NCI-H187 (cell line): ENCODE measurements at regions not wholly inside any gene's neighbourhood (a gene's known extent, or its start where the extent isn't known, plus 50 kb on each side); places are given as distances from the start of the nearest gene placed in this dataset.
"Not testable (repeated sequence)": the region's sequence is repeated elsewhere in the genome, so short reads cannot be mapped to it uniquely, and the experiment has no call there.

Source experiments
- DNase-seq, 2 experiments: peaks; one replicate each; lab custom pipeline; 2025; lab: John Stamatoyannopoulos, UW

DNA sequence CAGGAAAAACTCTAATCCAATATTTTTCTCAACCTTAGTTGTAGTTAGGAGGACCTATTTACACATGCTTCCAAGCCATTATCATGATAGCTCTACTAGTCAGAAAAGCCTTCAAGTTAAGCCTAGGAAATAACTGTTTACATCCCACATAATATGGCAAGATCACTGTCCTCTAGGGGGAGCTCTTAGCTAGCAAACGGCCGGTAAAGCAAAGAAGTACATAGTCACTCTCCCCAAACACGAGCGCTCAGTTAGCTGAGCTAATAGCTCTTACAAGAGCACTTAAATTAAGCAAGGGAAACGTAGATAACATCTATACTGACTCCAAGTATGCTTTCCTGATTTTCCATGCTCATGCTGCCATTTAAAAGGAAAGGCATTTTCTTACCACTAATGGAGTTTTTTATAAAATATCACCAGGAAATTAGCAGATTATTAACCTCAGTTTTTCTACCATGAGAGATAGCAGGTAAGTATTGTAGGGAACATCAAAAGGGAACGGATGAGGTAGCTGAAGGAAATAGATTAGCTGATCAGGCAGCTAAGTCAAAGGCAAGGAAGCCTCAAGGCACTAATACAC is 100.6 kb upstream of the PABPC3 start:
- peak in 1 of 2 experiments; percentile 44 for DNase-seq

DNA sequence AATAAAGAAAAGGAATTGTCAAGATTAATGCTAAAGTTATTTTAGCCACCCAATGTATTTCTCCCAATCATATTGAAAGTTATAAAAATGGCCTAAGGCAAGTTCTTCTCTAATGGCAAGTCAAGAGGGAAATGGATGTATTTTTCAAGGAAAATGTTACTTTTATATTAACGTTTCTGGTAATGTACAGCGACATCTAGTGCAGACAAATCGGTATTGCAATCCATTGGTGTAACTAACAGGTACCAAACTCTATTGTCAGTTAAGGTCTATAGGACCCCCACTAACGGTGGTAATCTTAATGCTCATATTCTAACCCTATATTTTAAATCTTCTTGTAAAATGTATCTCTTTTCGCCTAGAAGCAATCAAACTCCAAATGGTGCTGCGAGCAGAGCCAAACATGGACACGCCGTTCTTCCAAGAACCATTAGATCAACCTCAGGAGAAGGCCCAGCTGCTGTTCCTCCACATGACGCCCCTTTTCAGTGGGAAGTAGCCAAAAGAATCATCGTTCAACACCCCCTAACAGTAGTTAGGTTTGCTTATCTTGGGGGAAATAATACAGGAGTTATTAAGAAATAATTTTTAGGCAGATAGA is 98.5 kb upstream of the PABPC3 start:
- DNase-seq: no peak

DNA sequence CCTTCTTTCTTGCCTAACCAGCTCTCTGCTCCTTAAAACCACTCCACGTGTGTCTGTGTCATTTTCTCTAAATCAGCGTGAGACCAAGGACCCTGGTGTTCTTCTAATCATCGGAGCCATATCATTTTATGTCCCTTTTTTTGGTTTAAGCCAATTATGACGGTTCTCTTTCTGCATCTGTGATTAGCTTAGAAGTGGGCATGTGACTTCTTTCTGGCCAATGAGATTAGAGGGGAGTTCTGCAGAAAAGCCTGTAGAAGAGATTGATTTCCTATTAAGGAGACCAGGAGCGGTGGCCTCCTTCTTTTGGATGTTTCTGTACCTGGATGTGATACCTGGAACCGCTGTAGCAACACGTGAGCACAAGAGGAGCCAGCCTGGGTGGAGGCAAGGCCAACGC is 97.5 kb upstream of the PABPC3 start:
- no peak for DNase-seq

DNA sequence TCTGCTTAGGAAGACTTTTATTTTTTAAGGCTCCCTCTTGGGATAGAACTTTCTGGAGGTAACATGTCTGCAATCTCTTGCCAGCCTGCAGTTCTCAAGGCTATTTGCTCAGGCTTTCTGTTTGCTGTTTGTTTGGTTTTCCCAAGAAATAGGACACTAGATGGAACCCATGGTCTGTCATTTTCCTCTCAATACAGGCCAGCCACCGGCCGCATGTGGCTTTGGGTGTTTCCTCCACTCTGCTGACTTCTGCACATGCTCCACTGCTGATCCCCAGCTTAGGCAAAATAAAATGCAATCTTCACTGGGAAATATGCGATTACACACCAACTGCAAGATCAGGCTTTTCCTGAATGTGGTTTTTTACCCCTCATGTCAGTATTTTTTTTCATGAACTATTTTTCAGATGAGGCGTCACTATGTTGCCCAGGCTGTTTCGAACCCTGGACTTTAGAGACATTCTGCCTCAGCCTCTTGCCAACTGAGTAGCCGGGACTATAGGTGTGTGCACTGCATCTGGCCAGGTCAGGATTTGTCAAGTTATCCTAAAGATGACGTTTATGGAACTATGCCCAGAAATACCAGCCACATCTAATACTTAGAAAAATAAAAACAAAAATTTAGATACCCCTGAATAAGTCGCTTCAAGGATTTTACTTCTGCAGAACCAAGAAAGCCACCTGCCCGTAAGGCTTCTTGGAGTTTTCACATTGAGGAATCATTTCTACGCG is 94.3 kb upstream of the PABPC3 start:
- no peak for DNase-seq

DNA sequence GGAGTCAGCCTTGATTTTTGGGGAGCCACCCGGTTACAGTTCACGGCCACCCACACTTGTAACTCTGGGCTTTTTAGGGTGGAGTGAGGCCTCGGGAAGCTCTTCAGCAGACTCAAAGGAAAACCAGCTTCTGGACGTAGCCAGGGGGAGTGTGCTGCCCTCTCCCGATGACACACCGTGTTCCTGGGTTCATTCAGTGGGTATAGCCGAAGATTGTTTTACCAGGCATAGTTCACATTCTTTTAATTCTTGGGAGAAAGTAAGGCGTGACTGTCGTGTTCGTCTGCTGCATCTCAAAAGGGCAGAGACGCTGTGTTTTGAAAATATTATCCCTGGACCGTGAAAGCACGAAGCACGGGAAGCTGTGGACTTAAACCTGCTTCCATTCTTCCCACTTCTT is 93.6 kb upstream of the PABPC3 start:
- DNase-seq: not testable (repeated sequence)

DNA sequence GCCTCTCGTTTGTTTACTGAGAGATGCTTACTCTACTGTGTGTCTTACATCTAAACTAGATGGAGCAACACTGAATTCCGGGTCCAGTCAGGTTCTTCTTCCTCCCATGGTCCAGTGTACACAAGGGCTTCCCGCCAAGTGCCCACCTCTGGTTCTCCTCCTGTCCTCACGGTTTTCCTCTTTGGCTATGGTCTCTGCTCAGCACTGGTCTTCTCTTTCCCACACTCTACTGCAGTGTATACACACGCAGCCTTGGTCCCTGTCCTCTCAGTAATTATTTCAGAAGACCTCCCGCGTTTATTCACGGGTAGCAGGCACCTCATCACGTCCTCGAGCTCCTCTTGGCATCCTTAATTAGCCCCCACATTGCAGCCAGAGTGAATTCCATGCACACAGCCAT is 91.4 kb upstream of the PABPC3 start:
- not testable (repeated sequence) for DNase-seq

DNA sequence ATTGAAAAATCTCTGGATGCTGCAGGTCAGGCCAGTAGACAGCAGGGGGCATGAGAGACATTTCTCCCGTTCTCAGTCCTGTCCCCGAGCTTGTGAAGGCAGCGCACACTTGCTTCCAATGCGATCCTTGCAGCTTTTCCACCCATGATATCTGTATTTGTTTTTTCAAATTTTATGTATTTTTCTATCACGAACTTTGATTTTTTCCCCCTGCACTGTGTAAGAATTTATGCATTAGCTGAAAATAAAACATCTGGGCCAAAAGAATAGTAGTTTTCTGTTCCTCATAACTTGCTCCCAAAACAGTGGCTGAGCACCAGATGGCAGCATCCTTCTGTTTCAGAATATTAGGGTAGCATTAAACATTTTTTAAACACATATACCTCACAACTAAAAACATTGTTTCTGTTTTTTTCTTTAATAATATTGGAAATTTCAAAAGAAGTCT is 90.9 kb upstream of the PABPC3 start:
- not testable (repeated sequence) for DNase-seq

DNA sequence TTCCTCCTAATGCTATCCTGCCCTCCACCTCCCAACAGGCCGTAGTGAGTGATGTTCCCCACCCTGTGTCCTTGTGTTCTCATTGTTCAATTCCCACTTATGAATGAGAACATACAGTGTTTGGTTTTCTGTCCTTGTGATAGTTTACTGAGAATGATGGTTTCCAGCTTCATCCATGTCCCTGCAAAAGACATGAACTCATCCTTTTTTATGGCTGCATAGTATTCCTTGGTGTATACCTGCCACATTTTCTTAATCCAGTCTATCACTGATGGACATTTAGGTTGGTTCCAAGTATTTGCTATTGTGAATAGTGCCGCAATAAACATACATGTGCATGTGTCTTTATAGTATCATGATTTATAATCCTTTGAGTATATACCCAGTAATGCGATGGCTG is 88.5 kb upstream of the PABPC3 start:
- not testable (repeated sequence) for DNase-seq

DNA sequence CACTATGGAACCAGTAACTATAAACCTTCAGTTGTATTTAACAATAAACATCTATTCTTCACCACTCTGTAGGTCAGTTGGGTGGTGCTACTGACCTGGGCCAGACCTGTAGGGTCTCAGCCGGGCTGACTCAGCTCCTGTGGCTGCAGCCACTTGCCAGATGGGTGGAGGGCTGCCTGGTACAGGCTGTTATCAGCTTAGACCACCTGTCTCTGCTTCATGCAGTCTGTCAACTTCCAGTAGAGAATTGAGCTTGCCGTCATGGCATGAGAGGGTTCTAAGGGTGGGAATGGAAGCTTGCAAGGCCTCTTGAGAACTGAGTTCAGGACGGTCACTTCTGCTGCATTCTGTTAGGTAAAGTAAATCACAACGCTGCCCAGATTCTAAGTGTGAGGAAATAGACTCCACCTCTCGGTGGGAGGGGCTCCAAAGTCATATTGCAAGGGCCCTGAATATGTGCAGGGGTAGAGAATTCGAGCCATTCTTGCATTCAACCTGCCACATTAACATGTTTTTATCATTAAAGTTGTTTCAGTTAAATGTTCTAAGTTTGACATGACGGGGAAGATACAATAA is 81.5 kb upstream of the PABPC3 start:
- not testable (repeated sequence) for DNase-seq

DNA sequence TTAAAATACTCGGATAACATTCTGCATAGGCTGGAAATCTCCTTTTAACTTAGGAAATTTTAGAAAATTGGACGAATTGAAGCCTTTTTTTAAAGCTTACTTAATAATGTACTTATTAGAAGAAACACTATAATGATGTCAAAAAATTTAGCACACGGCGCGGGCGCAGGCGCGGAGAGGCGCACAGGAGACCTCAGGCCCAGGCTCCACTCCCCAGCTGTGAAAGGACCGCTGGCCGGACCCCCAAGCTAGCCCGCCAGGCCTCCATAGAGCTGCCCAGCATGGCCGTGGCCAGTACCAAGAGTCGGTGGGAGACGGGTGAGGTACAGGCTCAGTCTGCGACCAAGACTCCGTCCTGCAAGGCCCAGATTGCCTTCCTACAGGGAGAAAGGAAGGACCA is 78.8 kb upstream of the PABPC3 start:
- DNase-seq: not testable (repeated sequence)

DNA sequence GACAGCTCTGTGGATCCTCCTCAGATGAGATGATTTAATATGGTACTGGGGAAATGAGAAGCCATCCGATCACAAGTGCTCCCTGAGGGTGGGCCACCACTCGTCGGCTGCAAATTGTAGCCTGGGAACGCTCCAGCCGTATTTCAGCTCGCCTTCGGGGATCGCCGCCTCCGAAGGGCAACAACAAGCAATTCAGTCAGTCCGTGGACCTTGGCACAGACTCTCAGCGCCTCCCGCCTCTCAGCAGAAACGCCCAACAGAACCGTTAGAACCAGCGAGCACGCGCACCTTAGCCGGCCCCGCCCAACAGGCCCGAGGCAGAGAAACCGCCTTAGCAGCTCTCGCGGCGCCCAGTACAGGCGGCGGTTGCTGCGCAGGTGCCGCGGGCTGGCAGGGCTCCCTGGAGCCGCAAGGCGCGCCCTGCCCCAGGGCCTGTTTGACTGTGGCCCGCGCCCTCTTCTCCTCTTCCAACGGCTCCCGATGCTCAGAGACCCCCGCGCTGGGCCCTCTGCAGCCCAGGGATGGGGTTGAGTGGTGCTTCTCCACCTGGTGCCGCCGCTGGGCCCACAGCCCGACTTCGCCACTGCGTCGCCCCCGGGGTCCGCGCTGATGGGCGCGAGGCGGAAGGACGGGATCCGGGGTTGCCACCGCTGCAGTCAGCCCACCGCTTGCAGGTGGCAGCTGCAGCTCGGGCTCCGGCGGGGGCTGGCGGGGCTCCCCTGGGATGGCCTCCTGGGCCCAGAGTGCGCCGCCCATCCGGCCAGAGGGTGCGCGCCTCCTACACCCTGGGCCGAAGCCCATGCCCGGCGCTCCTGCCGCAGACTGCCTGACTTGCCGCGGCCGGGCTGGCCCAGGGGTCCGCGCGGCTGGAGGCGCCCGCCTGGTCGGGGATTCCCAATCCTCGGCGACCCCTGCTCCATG is 77.9 kb upstream of the PABPC3 start:
- DNase-seq: peak in 1 of 2 experiments; percentile 48

DNA sequence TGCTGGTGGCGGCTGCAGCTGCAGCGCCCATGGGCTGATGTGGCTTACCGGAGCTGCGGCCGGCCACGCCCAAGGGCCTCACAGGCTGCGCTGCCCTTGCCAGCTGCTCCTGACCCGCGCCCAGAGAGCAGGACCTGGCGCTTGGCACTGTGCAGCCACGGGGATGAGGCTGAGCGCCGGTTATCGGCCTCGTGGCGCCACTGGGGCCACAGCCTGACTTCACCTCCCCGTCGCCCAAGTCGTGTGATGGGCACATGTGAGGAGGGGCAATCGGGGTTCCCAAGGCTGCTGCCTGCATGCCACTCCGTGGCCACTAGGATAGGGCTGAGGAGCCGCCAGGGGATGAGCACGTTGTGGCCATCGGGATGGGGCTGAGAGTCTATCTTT is 77.2 kb upstream of the PABPC3 start:
- no peak for DNase-seq

DNA sequence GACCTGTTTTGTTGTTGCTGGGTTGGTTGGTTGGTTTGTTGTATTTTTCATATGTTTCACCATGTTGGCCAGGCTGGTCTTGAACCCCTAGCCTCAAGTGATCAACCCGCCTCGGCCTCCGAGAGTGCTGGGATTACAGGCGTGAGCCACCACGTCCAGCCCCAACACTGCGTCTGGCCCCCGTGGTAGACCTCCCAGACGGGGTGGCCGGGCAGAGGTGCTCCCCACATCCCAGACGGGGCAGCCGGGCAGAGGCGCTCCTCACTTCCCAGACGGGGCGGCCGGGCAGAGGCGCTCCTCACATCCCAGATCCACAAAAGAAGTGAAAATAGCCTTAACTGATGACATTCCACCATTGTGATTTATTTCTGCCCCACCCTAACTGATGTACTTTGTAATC is 76.2 kb upstream of the PABPC3 start:
- DNase-seq: not testable (repeated sequence)

DNA sequence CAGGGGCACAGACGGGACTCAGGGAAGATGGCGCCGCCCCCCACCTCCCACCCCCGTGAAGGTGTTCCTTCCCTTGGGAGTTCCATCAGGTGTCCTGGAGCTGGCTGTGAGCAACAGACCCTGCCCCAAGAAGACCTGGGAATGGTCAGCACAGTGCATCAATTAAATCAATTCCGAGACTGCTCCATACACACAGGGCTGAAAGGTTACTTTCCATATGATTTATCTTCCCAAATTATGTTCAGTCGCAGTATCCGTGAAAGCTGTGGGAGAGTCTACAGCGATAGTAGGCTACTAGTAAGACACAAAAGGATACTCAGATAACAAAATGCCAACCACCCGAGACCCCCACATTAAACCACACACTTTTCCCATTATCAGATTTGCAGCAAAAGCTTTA is 71.8 kb upstream of the PABPC3 start:
- DNase-seq: no peak

DNA sequence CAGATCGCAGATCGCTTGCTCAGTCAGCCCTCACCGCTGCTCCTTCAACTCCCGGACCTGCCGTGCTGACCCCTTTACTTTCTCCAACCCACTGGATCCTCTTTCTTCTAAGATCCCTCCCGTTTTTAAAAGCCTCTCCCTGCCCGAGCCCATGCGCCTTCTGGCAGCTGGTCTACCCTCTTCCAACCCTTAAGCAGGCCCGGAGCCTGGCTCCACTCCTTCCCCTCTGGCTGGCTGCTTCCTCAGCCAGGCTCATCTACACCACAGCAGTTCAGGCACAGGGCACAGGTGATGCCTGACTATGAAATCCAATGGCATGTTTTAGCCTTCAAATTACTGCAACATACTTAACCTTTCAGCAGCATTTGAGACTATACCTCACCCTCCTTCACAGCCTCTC is 63.8 kb upstream of the PABPC3 start:
- no peak for DNase-seq

DNA sequence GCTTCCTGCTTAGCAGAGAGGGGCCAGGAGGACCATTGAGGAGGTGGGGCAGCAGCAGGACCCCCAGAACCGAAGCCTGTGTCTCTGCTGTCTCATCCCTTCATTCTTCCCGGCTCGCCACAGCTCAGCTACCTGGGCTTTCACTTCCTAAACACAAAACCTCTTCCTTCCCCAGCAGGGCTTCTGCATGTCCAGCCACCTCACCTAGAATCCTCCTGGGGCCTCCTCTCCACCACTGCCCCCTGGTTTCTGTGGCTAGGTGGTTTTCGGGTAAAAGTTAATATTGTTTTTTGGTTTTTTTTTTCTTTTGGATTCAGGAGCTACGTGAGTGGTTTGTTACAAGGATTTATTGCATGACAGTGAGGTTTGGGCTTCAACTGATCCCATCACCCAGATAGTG is 61.8 kb upstream of the PABPC3 start:
- no peak for DNase-seq

DNA sequence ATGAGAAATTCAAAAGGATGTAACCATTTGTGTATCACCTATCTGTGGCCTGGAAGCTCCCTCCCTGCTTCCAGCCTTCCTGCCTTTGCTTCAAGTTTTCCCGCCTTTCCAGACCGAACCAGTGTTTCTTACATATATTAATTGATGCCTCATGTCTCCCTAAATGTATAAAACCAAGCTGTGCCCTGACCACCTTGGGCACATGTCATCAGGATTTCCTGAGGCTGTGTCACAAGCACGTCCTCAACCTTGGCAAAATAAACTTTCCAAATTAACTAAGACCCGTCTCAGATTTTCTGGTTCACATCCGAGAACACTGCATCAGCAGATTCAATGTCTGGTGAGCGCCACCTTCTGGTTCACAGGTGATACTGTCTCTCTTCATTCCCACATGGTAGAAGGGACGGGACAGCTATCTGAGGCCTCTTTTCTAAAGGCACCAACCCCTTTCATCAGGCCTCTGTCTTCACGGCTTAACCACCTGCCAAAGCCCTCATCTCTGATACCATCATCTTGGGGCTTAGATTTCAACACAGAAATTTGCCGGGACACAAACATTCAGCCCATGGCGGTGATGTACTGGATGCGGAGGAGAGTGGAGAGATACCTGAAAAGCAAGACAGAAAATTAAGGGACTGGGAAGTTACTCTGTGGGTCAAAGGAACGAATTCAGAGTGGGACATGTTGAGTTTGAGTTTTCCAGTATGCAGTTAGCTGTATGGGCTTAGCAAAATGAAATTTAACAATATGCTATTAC is 58.7 kb upstream of the PABPC3 start:
- no peak for DNase-seq

DNA sequence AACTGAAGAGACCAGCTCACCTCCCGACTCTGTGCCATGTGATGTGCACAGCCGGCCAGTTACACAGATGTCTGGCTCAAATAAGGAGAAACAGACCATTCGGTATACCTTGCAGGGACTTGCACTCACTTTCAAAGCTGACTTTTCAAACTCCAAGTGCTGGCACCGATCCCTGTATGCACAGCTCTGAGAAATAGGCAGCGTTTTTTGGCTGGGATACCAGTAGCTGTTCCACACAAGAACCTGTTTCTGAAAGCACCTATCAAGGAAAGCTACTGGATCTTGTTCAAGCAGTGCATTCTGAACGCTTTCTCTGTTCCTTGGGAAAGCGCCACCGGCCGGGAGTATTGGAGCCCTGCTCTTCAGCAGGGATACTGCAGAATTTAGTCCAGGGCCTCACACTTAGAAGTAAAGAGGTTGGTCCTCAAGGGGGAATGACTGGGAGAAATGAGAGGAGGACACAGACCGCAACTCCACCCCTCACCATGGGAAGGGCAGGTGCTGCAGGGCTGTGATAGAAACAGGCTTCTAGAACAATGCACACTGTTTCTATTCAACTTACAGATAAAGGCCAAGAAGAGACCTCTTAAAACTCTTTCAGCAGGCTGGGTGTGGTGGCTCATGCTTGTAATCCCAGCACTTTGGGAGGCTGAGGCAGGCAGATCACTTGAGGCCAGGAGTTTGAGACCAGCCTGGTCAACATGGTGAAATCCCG is 53.6 kb upstream of the PABPC3 start:
- DNase-seq: peak; percentile 24 to 26

DNA sequence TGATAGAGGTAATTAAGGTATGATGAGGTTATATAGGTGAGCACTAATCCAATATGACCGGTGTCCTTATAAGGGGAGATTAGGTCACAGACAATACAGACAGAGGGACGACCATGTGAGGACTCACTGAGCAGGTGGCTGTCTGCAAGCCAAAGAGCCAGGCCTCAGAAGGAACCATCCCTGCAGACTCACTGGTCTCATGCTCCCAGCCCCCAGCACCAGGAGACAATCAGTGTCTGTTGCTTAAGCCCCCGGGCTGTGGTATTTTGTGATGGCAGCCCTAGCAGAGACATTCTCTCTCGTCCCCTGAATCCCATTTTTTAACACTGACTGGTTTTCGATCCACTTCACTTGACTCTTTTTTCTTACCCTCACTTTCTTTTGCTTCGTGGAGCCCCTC is 51.9 kb upstream of the PABPC3 start:
- DNase-seq: no peak
